ENCODE measurements at regions not wholly inside any gene's neighbourhood (a gene's known extent, or its start where the extent isn't known, plus 50 kb on each side); places are given as distances from the start of the nearest gene placed in this dataset.

DNA sequence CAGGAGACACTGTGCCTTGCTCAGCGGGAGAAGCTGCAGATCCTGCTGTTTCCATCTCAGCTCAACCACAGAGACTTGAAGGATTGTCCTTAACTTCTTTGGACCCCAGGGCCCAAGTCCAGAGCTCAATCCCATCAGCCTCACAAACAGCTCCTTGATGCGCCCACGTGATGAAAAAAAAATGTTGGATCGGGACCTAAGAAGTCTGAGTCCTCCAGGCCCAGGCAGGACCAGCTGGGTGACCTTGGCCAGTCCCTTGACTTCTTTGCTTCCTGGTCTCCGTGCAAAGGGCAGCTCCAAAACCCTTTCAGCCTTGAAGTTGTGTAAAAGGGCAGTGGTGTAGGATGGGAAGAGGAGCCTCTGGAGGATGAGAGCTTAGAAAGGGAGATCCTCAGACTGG is 175.5 kb downstream of the ZFP36L2 start:
- DNase-seq, result no peak

DNA sequence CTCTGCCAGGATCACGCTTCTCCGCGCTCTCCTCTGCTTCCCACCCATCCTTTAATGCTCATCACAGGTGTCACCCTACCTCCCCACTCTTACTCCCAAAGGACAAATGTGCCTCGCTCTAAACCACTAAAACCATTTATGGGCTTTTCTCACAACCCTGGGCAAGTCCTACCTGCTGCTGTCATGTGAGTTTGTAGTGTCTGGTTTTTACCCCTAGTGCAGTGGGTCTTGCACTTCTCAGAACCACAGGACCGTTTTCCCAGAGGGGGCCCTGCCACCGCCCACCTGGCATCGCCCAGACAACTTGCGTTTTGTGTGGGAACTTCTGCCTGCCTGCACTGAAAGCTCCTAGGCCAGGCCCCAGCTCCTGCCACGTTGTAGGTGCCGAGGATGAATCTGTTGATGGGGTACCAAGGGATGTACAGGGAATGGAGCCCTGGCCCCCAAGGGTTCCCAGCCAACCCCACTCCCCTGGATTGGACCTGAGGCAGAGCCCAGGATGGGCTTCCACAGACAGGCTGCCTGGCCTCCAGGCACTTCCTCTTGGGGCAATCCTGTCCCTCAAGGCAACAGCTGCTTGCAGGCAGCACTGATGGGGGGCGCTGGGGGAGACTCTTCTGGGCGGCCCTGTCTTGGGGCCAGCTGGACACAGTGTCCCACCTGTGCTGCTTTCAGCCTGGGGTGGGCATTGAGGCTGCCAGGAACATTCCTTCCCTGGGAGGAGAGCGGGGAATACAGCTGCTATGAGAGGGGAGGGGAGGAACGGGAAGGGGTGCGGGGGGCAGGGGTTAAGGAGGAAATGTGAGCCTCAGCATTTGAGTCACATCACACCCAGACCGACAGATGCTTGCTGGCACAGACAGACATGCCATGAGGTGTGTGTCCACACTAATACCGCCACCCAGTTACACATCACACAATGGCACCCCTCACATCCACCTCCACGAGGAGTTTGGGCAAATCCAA is 176.3 kb downstream of the ZFP36L2 start:
- no peak for DNase-seq

DNA sequence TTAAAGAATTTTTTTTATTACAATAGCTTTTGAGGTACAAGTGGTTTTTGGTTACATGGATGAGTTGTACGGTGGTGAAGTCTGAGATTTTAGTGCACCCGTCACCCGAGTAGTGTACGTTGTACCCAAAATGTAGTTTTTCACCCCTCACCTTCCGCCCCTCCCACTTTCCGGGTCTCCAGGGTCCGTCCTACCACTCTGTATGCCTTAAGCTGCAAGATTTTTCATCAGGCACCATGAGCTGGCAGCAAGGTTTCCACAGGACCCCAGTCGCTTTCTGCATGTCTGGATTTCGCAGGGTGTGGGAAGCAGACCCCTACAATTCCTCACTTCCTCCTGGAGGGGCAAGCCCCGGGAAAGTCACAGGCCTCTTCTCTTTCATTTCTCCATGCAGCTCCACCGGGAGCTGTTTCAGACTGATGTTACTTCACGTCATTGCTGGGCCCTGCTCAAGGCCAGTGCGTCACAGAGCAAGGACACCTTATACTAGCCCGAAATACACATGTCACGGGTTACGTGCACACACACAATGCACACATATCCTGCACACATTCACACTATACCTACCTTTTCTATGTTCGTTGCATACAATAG is 179.1 kb downstream of the ZFP36L2 start:
- no peak for DNase-seq

DNA sequence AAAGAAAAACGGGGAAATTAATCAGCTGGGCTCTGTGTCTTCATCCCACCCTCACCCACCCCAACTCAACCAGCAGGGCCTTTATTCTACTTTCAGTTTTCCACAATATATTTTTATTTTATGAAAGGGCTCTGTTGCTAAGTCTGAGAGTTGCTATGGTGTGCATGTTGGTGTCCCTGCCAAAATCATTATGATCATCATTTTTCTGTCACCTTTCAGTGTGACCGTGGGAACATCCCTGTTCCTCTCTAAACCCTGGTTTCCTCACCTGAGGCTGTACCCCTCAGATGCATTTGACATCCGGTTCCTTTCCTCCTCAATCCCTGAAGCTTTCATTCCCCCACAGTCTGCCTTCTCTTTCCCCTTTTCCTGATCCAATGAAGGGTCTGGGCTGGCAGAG is 180.5 kb downstream of the ZFP36L2 start:
- no peak for DNase-seq

DNA sequence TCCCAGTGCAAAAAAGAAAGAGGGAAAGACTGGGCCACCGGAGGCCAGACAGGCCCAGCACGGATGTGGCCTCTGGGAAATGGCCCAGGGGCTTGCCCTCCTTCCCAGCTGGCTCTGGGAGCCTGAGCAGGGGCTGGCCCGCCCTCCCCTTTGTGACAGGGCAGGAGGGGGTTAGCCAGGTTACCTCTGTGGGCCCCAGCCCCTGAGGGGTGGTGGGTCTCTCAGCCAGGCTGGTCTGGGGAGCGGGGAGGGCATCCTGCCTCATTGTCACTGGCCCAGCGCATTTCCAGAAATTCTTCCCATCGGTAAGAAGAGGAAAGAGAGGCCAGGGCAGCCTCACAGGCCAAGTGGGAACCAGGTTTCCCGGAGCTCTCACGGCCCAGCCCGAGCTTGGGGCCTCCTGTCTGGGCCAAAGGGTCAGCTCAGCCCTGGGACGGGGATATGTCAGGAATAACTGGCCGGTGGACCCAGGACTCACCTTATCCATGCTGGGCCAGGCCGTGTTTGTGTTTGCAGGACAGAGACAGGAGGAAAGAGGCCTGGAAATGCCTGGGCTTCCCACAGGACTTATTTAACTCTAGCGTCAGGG is 182.2 kb downstream of the ZFP36L2 start:
- DNase-seq, result no peak

DNA sequence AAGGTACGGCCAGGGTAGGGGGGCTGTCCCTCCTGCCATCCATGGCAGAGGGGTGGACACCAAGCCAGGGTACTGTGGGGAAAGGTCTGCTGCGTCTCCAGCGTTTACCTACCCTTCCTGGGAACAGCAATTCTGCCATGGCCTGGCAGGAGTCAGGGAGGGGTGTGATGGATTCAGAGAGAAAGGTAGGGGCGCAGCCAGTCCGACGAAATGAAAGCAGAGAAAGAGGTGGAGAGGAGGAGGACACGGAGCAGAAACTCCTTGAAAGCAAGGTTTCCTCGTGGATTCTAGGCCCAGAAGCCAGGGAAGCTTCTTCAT is 182.9 kb downstream of the ZFP36L2 start:
- DNase-seq, result no peak

DNA sequence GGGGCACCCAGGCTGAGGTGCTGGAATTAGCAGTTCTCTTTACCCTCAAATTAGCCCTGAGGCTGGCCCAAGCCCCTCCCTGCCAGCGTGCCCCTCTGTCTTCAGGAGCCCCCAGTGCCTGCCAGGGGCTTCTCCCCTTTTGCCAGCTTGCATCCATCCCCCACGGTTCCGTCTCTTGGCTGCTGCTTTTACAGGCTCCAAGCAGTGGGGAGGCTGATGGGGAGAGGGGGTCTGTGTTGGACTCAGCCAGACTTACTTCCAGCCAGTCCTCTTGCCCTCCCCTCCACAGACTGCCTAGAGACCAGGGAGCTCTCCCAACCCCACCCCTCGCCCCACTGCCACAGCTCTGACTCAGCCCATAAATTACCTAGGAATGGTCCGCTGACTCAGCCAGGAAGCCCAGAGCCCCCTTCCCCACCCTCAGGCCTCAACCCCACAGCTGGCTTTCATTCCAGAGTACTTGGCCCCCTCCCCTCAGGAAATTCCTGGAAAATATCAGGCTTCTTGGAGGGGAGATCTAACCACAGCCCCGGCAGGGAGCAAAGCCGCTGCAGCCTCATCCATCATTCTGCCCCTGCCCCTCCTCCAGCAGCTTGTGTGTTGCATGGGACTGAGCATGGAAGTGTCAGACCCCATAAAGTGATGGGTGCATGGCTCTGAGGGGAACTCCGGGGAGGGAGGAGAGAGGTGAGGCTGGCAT is 184.6 kb downstream of the ZFP36L2 start:
- DNase-seq, result no peak

DNA sequence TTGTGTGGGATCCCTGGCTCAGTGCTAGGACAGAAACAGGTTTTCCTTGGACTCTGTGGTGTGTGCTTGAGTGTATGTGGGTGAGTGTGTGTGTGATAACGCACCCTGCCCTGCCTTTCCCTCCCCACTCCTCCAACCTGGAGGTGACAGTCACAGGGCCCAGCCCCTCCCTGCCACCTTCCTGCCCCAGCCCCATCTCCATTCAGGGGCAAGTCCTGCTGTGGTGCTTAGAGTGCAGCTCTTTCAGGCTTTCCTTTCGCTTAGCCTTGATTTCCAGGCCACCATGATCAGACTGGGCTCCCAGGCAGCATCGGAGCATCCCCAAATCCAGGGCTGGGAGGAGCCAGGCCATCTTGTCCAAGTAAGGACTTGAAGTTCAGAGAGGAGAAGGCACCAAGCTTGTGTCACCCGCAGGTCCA is 185.2 kb downstream of the ZFP36L2 start:
- no peak for DNase-seq

DNA sequence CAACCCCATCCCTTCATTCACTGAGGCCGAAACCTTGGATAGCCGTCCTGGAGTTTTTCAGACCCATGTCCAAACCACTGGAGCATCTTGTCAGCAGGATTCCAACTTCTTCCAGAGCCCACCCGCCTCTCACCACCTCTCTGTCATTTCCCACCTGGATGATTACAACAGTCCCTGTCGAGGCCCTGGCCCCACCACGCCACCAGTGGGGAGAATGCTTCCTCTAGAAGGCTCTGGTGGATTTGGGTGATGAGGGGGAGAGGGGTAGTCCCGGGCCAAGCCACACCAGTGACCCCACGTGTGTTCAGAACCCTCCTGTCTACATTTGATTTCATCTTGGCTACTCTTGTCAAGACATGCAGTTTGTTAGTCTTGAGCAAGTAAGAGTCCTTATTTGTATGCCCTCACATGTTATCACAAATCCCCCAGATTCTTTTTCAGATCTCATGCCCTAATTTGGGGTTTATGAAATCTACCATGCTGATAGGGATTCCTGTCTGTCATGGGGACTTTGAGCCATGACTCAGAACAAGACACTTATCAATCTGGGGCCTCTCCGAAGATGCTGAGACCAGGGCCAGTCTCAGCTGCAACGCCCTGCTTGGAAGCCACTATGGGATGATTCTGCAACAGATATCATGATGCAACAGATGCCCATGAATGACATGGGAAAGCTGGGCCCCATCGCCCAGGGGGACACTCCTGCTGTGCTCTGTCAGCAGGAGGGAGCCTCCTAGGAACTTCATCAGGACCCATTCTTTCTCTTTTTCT is 186.1 kb downstream of the ZFP36L2 start:
- DNase-seq, result peak; percentile 36

DNA sequence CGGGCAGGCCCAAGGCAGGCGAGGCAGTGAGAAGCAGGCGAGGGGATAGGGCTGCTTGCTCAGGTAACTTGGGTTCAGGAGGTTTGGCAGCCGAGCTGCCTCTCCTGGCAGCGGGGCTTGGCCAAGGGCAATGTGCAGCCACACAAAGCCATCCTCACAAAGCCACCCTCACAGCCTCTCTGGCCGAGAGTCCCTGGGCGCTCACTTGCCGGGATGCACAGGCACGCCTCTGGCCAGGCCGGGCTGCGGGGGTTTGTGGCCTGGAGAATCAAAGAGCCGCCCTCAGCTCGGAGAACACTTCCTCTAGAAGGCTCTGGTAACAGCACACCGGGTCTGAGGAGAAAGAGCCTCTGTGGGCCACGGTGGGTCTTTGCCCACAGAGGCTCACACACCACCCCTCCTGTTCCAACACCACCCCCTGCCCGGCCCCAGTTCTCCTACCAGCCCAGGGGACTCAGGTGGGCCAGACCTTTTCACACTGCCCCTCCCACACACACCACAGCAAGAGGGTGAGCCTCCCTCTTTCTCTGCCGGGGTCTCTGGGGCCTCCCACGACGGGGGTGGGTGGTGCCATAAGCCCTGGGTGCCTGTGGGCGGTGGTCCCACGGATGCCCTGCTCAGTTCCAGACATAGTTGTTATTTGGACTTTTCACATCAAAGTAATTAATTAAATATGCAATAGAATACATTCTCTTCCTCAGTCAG is 186.9 kb downstream of the ZFP36L2 start:
- DNase-seq, result no peak

DNA sequence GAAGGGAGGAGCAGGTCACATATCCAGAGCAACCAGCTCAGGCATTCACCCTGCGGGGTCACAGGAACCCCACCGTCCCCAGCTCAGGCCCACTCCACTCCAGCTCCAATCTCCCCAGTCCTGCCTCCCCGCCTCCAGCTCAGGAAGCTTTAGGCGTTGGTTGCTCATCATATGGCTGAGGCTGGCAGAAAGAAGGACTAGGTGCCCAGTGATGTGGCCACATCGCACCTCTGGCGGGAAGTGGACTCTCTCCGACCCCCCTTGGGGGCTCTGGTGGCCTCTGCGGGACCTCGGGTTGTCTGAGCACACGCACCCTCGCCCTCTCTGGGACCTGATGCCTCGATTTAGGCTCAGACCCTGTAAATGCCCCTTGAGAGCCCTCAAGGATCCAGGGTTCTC is 187.7 kb downstream of the ZFP36L2 start:
- DNase-seq, result no peak

DNA sequence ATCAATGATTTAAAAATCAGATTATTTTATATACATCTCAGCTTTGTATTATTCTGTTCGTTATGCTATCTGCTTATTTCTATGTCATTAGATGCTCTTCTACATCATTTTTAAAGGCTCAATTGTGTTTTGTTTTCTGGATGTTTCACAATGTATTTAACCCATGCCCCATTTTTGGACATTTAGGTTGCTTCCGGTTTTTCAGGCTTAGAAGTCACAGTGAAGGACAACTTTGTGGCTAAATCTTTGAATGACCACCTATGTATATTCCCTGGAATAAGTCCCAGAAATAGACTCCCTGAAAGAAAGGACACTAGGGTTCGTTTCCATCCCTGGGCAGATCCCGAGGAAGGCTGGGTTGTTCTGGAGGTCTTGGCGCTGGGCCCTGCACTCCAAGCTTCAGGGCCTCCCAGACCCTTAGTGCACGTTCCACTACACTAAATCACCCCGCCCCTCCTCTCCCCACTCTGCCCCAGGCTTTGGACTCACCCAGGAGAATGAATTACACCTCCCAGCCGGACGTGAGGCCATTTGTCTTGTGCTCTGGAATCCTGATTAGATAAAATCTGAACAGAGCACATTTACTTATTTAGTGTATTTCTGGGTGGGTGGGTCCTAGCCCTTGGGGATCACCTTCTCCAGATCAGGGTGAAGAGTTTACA is 188.2 kb downstream of the ZFP36L2 start:
- no peak for DNase-seq

DNA sequence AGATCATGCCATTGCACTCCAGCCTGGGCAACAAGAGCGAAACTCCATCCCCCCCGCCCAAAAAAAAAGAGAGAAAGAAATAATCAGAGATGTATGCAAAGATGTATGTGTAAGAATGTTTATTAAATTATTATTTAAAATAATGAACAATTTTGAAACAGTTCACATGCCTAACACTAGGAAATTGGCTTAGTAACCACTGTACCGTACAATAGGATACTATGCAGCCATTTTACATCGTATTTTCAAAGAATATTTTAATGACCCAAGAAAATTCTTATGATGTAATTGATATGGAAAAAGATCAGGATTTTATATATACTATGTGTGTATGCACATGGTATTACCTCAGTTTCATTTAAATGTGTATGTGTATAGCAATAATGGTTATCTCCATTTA is 190.5 kb downstream of the ZFP36L2 start:
- no peak for DNase-seq

DNA sequence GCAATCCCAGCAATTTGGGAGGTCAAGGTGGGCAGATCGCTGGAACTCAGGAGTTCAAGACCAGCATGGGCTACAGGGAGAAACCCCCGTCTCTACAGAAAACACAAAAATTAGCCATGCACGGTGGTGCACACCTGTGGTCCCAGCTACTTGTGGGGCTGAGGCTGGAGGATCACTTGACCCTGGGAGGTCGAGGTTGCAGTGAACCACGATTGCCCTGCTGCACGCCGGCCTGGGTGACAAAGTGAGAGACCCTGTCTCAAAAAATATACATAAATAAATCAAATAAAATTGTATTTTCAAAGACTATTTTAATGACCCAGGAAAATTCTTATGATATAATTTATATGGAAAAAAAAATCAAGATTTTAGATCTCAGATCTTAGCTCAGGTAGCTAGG is 191.5 kb downstream of the ZFP36L2 start:
- DNase-seq, result no peak

DNA sequence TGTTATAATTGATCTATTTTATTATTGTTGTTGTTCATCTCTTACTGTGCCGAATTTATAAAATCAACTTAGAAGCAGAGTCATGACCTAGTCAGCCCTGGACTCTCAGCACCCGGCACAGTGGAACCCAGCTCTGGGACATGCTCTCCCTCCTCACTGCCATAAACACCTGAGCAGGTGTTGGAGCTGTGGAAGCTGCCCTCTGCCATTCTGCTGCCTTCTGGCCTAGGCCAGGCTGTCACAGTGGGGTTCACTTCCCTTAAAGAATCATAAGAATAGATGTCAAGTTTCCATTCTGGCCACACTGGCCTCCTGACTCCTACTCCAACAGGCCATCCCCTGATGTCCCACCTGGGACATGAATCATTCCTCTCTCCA is 192.2 kb downstream of the ZFP36L2 start:
- no peak for DNase-seq

DNA sequence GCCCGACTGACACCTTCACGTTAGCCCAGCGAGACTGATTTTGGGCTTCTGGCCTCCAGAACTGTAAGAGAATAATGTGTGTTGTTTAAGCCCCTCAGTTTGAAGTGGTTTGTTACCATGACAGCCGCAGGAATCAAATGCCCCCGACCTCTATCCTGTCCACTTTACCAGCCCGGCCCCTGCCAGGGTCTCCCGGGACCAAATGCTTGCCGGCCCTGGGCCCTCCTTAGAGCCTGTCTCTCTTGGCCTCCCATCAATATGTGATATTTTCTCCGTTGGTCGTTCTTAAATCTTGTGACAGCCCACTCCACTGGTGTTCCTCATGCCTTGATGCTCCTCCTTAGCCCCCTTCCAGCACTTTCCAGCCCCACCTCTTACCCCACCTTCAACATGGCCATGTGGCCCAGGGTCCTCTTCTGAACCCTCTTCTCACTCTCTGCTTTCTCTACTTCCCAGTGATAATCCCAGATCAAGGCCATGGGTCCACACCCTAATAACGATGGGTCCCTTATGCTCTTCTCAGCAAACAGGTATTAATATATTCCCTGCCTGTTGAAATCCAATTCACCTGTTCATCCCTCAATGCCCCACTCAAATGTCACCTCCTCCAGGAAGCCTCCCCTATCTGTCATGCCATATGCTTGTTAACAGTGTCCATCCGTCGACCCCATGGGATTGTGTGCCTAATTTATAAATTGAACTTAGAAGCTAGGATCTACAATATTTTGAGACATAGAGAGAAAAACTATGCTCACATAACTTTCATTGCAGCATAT is 192.8 kb downstream of the ZFP36L2 start:
- no peak for DNase-seq

DNA sequence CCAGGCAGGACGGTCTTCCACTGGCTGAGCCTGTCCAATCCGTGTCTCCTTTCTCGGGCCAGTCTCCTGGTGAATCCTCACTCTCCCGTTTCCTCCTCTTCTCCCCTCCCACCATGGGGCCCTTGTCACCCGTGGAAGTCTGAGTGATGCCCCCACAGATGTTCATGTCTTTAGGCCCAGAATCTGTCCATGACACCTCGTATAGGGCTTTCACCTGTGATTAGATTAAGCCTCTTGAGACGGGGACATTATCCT is 193.5 kb downstream of the ZFP36L2 start:
- no peak for DNase-seq

DNA sequence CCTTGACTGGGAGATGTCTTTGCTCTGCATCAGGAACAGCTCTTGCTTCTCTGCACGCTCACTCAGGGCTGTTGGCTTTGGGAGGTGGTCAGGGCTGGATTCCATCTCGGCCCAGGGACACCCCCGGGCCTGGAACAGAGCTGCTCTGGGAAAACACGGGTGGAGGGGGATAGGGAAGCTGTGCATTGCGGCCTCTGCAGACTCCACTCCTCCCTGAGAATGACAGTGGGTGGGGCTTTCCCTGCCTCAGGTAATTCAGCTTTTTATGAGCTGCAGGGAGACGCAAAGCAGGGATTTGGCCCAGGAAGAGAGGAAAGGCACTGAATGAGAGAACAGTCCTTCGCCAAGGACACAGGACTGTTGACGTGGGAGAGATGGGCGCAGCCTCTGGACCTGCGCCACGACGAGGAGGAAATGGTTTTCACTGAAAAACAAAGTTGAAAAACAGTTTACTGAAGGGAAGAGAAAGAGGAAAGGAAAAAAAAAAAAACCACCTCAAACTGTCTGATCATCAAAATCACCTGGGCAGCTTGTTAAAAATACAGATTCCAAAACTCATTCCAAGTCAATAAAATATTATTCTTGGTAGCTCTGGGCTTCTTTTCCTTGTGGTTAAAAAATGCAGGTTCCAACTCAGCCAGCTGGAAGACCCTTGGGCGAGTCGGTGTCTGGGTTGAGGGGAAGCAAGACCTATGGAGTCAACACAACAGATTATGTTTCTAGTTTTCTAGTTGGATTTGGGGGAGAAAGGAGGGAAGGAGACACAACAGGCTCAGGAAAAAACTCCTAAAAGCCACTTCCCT is 194.0 kb downstream of the ZFP36L2 start:
- DNase-seq, result no peak

DNA sequence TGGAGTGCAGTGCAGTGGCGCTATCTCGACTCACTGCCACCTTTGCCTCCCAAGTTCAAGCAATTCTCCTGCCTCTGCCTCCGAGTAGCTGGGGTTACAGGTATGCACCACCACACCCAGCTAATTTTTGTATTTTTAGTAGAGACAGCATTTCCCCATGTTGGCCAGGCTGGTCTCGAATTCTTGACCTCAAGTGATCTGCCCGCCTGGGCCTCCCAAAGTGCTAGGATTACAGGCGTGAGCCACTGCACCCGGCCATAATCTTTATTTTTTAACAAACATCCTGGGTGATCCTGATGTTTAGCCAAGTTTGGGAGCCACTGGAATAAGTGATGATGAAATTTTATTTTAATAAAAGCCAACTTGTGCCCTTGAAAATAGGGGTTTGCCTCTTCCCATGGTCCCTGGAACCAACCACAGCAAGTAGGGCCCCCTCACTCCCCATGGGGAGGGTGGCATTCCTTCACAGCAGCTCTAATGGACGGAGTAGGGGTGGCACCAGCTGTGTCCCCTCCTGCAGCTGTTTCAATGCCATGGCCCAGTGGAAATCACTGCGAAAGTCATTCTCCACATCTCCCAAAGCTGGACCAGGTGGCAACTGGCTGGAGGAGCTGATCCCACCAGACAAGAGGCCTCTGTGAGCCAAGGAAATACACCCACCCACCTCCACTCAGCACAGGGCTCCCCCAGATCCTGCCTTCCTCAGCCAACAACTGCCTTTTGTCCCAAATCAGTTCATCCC is 194.8 kb downstream of the ZFP36L2 start:
- DNase-seq, result no peak
